Urinary bladder (tissue), 3 donors: ENCODE measurements at regions not wholly inside any gene's neighbourhood (a gene's known extent, or its start where the extent isn't known, plus 50 kb on each side); places are given as distances from the start of the nearest gene placed in this dataset.

Source experiments
- DNase-seq: peaks from one replicate; pipeline ENCODE4 v3.0.0-alpha.2; 2015; ENCODE audit errors: extremely low spot score
- H3K27ac ChIP-seq: one replicate; pipeline ENCODE4 v1.5.1; 2013; ENCODE audit warnings: low read depth, mild to moderate bottlenecking, moderate library complexity
- H3K36me3 ChIP-seq: one replicate; pipeline ENCODE4 v1.6.1; 2013; ENCODE audit warnings: mild to moderate bottlenecking, moderate library complexity; ENCODE audit not compliant: insufficient read depth
- H3K4me1 ChIP-seq: one replicate; pipeline ENCODE4 v1.6.1; 2013; ENCODE audit warnings: mild to moderate bottlenecking, moderate library complexity; ENCODE audit not compliant: insufficient read depth
- H3K4me3 ChIP-seq: one replicate; pipeline ENCODE4 v1.5.1; 2013; ENCODE audit warnings: low read depth, low read length
- WGBS: extraction: QIAGEN DNeasy Blood & Tissue Kit; methylation state at CpG from one replicate; pipeline ENCODE4 v1.1.7; 2013; 5-methylcytosine and 5-hydroxymethylcytosine counted together
- donor health status: healthy with polysubstance abuse.
- donor health status: healthy.

DNA sequence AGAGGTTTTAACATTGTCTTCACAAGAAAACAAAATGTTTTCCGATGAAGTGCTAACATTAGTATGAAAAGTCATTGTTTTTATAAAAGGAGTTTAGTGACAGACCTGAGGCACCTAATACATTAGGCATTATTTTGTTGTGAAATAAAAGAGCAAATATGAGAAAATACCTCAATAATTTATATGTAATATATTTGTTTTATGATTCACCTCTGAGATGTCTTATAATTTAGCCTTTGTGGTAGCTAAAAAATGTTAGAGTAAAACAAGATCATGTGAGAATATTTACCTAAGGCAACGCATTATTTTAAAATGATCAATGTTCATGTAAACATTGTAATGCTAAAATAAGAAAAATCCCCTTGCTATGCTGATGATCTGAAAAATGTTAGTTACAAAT lies 100.9 kb upstream of the WDFY3 start:
- Histone ChIP-seq H3K4me3 (no peak overlapping the region), H3K27ac (no peak overlapping the region), H3K36me3 (no peaks in the 10 kb centered on the region), H3K4me1 (no peaks in the 10 kb centered on the region)
- DNase-seq, result no peak
- WGBS, result 87% methylated on average over 2 of the region's 2 CpGs

DNA sequence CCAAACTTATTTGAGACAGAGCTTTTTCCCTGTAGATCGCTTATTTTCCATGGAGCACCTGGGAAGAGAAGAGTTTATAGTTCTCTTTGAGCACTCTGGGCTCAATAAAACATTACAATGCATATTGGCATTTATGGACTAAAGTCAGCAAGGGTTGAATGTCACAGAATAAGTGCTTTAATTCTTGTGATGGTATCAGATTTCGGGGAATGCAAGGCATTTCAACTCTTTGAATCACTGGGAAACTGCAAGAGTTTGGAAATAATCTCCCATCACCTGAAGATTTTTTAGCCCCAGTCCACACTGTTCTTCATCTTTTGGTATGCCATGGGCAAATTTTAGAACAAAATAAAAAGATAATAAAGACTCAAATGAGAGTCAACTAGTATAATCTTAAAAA lies 111.5 kb upstream of the WDFY3 start:
- no peaks in the 10 kb centered on the region for H3K36me3 ChIP-seq
- no peak overlapping the region for H3K4me3 ChIP-seq
- no peaks in the 10 kb centered on the region for H3K4me1 ChIP-seq
- H3K27ac ChIP-seq, result no peak overlapping the region
- 70% methylated on average over 2 of the region's 2 CpGs for WGBS
- no peak for DNase-seq

DNA sequence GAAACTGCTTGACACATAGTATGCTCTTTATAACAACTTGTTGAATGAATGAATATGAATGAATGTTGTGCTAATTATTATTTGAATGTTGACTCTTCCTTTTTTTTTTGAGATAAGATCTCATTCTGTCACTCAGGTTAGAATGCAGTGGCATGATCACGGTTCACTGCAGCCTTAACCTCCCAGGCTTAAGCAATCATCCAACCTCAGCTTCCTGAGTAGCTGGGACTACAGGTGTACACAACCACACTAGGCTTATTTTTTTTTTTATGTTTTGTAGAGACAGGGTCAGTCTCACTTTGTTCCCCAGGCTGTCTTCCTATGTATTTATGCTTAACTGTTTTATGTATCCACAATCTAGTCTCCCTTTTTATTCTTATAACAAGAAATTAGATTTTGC lies 114.7 kb upstream of the WDFY3 start:
- Histone ChIP-seq H3K4me1 (no peaks in the 10 kb centered on the region), H3K27ac (no peak overlapping the region), H3K4me3 (no peak overlapping the region), H3K36me3 (no peaks in the 10 kb centered on the region)
- WGBS, result 71% methylated on average over 1 of the region's 1 CpG
- DNase-seq, result no peak

DNA sequence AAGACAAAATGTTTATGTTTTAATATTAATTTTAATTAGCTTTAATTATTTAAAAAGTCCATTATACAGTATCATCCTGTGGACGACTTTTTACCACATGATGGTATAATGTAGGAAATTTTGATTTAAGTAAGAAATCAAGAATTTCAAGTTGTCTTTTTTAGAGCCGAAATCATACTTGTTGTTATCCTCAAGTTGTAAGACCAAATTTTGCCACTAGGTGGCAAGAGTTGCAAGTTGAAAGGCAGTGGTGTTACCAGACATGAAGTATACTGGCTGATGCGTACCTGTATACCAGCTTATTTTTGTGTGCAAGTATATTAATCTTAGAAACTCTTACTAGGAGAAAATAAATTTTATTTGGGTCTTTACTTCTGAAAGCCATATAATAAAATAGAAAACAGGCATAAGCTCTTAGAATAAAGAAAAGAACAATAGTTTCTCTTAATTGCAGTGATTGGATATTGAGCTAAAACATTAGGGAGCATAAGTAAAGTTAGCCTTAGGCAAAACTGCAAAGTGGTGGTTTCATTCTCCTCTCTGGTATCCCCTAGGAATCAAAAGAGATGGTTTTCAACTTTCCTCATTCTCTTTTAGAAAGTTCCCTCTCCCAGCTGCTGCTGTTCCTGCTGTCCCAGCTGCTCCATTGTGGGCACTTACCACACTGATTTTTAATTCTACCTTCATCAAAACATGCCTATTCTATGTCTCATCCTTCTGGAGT lies 118.0 kb upstream of the WDFY3 start:
- H3K27ac ChIP-seq, result no peak overlapping the region
- no peak overlapping the region for H3K4me3 ChIP-seq
- H3K36me3 ChIP-seq, result no peaks in the 10 kb centered on the region
- DNase-seq, result peak; percentile 37
- 23% methylated on average over 3 of the region's 3 CpGs for WGBS
- no peaks in the 10 kb centered on the region for H3K4me1 ChIP-seq

DNA sequence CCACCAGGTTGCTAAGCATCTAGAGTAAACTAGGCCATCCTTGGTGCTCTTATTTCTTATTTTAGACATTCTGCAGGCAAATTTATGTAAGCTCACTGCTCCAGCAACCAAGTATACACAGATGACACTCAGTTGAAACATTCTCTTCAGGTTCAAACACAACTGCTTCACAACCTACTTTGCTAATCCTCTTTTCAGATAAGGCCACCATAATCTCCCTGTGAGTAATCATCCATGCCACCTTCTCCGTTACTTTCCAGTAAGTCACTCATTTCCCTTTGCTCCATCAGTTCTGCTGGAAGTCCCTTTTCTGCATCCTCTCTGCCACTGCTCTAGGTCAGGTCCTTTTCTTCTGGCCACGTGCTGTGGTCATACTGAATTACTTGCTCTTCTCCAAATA lies 120.2 kb upstream of the WDFY3 start:
- Histone ChIP-seq H3K27ac (no peak overlapping the region), H3K4me1 (no peaks in the 10 kb centered on the region), H3K36me3 (no peaks in the 10 kb centered on the region), H3K4me3 (no peak overlapping the region)
- WGBS, result 63% methylated on average over 2 of the region's 2 CpGs
- DNase-seq, result no peak

DNA sequence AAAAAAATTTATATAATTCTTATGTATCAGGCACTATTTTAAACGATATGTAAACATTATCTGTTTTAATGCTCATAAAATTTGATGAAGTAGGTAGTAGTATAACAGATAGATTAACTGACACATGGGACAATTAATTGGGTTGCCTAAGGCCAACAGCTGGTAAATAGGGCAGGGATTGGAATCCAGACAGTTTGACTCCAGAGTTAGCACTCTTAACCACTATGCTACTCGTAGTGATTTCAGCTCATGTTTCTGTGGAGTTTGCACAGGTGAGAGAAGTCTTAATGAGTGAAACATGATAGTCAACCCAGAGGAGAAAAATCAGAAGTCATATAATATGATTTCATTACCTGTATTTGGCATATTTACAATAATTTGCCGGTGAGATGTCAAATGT lies 126.0 kb upstream of the WDFY3 start:
- Histone ChIP-seq H3K36me3 (no peaks in the 10 kb centered on the region), H3K27ac (no peak overlapping the region), H3K4me3 (no peak overlapping the region), H3K4me1 (no peaks in the 10 kb centered on the region)
- 59% methylated on average over 3 of the region's 3 CpGs for WGBS
- DNase-seq, result no peak

DNA sequence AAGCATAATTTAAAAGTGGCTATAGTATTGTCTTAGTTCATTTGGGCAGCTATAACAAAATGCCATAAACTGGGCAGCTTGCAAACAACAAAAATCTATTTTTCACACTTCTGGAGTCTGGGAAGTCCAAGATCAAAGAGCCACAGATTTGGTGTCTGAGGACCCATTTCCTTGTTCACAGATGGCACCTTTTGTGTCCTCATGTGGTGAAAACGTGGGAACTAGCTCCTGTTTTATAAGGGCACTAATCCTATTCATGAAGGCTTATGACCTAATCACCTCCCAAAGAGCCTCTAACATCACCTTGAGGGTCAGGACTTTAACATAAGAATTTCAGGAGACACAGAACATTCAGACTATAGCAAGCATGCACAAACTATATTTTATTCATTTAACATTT lies 126.5 kb upstream of the WDFY3 start:
- no peak for DNase-seq
- Histone ChIP-seq H3K4me1 (no peaks in the 10 kb centered on the region), H3K36me3 (no peaks in the 10 kb centered on the region), H3K4me3 (no peak overlapping the region), H3K27ac (no peak overlapping the region)
- 26% methylated on average over 1 of the region's 1 CpG for WGBS

DNA sequence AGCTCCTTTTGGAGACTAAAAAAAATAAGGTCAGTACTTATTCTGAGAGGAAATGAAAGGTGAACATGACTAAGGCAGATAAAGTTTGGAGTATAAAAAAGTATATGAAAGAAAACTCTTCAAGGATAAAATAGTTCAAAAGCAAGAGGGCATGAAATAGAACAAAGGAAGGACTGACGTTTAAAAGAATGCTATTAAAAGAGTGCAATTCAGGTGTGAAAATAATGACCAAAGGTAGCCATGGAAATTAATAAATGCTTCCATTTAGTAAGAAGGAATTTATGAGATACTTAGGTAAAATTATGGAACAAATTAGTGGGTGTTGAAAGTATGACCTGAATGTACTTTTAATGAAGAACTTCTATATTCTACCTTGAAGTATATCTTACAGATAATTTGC lies 128.2 kb upstream of the WDFY3 start:
- no peaks in the 10 kb centered on the region for H3K36me3 ChIP-seq
- DNase-seq, result no peak
- H3K27ac ChIP-seq, result no peak overlapping the region
- 56% methylated on average over 1 of the region's 1 CpG for WGBS
- no peaks in the 10 kb centered on the region for H3K4me1 ChIP-seq
- no peak overlapping the region for H3K4me3 ChIP-seq

DNA sequence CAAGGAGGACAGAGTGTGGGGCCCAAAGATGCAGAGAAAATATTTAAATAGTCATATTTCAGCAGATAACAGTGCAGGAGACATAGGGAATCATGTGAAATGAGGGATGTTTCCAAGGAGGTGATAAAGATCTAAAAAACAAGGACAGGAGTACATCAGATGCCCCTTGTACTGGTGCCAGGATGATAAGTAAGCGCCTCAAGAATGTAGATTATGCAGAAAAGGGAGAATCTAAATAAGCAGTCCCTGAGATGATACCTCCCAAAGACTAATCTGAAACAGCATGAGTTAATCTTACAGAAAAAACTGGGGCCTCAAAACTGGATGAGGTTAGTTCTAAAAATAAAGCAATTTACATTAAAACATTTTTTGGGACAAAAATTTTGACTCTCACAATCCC lies 136.1 kb upstream of the WDFY3 start:
- no peaks in the 10 kb centered on the region for H3K4me1 ChIP-seq
- no peak overlapping the region for H3K27ac ChIP-seq
- WGBS, result 80% methylated on average over 1 of the region's 1 CpG
- no peaks in the 10 kb centered on the region for H3K36me3 ChIP-seq
- DNase-seq, result no peak
- no peak overlapping the region for H3K4me3 ChIP-seq

DNA sequence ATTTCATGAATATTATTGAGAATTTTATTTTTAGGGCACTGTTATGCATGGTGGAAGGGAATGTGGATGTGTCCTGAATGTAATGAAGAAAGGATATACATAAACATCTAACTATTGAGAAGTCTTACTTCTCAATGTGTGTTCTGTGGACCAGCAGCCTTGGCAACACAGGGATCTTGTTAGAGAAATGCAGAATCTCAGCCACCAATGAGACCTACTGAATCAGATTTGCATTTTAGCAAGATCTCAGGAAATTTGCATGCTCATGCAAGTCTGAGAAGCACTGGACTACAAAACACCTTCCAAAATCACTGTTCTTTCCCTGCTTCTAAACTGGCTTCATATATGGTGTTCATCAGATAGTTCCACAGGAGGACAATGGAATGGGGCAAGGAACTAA lies 139.7 kb upstream of the WDFY3 start:
- H3K36me3 ChIP-seq, result no peaks in the 10 kb centered on the region
- no peak for DNase-seq
- no peak overlapping the region for H3K4me3 ChIP-seq
- no peaks in the 10 kb centered on the region for H3K4me1 ChIP-seq
- H3K27ac ChIP-seq, result no peak overlapping the region

DNA sequence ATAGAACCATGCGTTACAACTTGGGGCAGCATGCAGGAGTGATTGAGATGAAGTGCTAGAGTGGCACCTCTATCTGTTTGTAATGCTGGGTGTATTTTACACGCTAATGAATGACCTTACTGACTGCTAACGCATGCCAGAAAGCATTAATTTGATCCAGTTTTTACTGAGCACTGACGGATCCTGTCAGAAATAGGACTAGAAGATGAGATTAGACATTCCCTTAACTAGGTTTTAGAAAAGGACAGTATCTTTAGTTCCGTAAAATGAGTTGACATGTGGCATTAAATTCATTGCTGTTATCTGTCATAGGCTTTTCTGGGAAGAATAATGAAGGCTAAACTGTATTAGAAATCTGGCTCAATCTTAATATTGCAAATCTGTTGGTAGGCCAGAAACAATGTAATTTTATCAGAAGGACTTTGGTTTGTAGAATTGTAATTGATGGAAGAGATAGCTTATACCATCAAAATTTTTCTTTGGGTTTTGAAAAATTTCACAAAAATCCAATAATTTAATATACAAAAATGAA lies 140.4 kb upstream of the WDFY3 start:
- Histone ChIP-seq H3K4me3 (no peak overlapping the region), H3K36me3 (no peaks in the 10 kb centered on the region), H3K4me1 (no peaks in the 10 kb centered on the region), H3K27ac (no peak overlapping the region)
- WGBS, result 58% methylated on average over 5 of the region's 5 CpGs
- DNase-seq, result no peak

DNA sequence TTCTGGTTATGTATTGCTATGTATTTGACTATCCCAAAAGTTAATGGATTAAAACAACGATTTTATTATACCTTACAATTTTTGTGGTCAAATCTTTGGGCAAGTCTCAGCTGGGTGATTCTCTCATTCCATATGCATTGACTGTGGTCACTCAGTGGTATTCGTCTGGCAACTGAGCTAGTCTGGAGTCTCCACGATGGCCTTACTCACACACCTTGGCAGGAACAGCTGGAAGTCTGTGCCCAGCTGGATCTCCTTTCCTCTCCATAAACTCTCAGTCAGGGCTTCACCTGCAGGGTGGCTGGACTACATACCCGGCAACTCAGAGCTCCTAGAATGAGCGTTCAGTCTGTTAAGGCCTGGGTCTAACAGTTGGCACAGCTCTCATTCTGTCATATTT lies 141.1 kb upstream of the WDFY3 start:
- Histone ChIP-seq H3K4me3 (no peak overlapping the region), H3K27ac (no peak overlapping the region), H3K4me1 (no peaks in the 10 kb centered on the region), H3K36me3 (no peaks in the 10 kb centered on the region)
- no peak for DNase-seq
- WGBS, result 60% methylated on average over 5 of the region's 5 CpGs

DNA sequence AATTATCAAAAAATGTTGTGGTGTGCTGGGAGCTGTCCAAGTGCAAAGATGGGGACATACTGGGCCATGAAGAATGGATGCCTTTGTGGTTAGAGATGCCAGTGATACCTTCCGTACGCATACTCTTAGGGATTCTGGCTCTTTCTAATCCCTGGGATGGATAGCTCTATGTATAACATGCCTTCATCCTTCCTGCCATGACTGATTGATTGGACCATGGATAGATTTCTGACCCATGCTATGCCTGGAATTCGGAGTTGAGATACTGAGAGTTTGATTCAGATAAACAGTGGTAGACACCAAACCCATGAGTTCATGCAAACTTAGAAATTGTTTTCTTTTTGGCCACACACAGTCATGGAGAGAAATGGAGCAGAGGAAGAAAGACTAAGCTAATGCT lies 147.2 kb upstream of the WDFY3 start:
- 90% methylated on average over 3 of the region's 3 CpGs for WGBS
- Histone ChIP-seq H3K27ac (no peak overlapping the region), H3K4me1 (no peaks in the 10 kb centered on the region), H3K36me3 (no peaks in the 10 kb centered on the region), H3K4me3 (no peak overlapping the region)
- no peak for DNase-seq

DNA sequence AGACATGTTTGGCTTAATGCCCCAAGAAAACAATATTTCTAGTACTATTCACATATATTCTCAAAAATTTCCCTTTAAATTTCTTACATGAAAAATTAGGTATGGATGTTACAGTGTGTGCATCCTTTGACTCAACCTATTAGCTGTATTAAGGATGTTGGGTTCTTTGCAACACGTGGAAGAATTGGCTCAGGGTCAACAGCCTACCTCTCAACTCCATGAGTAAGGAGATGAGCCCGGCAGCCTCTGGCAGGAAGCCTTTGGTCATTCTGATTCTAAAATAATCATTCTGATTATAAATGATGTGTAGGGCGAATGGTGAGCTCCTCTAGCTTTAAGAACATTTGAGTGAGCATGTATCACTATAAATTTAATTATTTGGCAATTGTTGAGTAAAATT lies 148.0 kb upstream of the WDFY3 start:
- no peak for DNase-seq
- Histone ChIP-seq H3K4me1 (no peaks in the 10 kb centered on the region), H3K27ac (no peak overlapping the region), H3K4me3 (no peak overlapping the region), H3K36me3 (no peaks in the 10 kb centered on the region)
- 61% methylated on average over 3 of the region's 3 CpGs for WGBS

DNA sequence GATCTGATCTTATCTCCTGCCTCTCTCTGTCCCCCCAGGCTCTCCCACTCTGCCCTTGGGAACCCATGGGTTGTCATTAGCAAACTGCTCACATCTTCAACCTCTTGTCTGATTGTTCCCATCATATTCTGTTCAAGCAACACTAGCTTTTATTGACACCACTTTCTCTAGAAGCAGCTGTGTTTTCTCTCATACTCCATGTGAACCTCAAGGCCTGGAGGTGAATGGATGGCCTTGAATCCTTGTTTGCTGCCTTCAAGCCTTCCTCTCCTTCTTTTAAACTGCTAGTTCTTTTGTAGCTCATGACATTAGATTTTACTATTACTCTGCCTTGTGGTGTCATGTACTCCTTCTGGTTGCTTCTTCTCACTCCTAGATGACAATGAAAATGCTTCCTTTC lies 149.5 kb upstream of the WDFY3 start:
- no peak overlapping the region for H3K4me3 ChIP-seq
- no peaks in the 10 kb centered on the region for H3K4me1 ChIP-seq
- no peaks in the 10 kb centered on the region for H3K36me3 ChIP-seq
- no peak overlapping the region for H3K27ac ChIP-seq
- DNase-seq, result no peak
